IPS-18c (cell line): ENCODE measurements at regions not wholly inside any gene's neighbourhood (a gene's known extent, or its start where the extent isn't known, plus 50 kb on each side); places are given as distances from the start of the nearest gene placed in this dataset.

Experiments
- H3K4me3 ChIP-seq: 2 replicates; pipeline ENCODE4 v1.7.0; 2013; ENCODE audit warnings: low read depth, mild to moderate bottlenecking, low read length, moderate library complexity; ENCODE audit not compliant: insufficient read depth
- H3K9me3 ChIP-seq: one replicate; pipeline ENCODE4 v1.6.1; 2013; ENCODE audit warnings: mild to moderate bottlenecking, low read length, moderate library complexity; ENCODE audit not compliant: control insufficient read depth, insufficient read depth

GRCh38 chr9:36759976-36760375, 187.3 kb downstream of the MELK start:
- Histone ChIP-seq H3K4me3 (no peak overlapping the region), H3K9me3 (no peaks in the 10 kb centered on the region)

DNA sequence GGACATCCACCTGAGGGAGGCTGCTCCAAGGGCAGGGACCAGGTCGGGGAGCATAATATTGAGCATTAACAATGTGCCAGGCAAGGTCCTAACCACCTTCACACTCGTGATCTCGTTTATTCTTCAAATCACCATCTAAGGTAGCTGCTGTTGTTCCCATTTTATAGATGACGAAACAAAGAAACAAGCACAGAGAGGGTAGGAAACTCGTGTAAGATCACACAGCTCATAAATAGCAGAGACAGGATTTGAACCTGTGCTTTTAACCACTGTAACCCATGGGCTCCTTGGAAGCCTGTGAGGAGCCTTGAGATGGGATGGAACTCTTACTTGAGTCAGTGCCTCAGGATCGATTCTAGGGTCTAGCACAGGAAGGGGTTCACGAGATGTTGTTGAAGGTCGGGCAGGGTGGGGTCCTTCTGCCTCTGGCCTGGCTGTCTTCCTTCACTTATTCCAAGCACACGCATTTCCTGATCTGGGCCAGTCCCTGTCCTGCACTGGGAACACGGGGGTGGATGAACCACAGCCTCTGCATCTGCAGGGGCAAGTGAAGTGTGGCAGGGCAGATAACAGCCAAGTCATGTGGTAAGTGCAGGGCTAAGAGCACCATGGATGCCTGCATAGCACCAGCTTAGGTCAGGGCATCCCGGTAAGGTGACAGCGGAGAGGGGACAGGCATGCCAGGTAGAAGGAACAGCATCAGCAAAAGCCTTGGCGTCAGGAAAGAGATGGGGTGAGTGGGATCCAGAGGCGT, 188.1 kb downstream of the MELK start:
- Histone ChIP-seq H3K4me3 (no peak overlapping the region), H3K9me3 (no peaks in the 10 kb centered on the region)

GRCh38 chr9:36762958-36763357, 190.3 kb downstream of the MELK start:
- Histone ChIP-seq H3K9me3 (no peaks in the 10 kb centered on the region), H3K4me3 (no peak overlapping the region)

- Histone ChIP-seq H3K9me3 (no peaks in the 10 kb centered on the region), H3K4me3 (no peak overlapping the region)
Observed at GRCh38 chr9:36763778-36764177, 191.1 kb downstream of the MELK start.

GRCh38 chr9:36764364-36765076, 191.8 kb downstream of the MELK start:
- Histone ChIP-seq H3K9me3 (no peaks in the 10 kb centered on the region), H3K4me3 (peak overlapping the region; percentile 49; the same call in 1 of the 2 replicates)

DNA sequence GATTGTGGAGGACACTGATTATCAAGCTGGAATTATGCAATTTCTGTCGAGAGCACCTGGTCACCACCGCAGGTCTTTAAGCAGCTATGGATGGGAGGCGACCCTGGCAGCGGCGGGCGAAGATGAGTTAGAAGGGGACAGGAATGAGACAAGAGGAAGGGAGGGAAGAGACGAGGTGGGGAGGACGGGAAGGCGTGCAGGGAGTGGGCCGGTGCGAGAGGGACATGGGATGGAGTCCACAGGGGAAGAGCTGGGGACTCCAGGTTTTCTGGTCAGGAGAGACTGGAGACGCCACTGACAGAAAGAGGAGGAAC, 192.3 kb downstream of the MELK start:
- H3K9me3 ChIP-seq, result no peaks in the 10 kb centered on the region
- peak overlapping the region; percentile 49; the same call in 1 of the 2 replicates for H3K4me3 ChIP-seq

DNA sequence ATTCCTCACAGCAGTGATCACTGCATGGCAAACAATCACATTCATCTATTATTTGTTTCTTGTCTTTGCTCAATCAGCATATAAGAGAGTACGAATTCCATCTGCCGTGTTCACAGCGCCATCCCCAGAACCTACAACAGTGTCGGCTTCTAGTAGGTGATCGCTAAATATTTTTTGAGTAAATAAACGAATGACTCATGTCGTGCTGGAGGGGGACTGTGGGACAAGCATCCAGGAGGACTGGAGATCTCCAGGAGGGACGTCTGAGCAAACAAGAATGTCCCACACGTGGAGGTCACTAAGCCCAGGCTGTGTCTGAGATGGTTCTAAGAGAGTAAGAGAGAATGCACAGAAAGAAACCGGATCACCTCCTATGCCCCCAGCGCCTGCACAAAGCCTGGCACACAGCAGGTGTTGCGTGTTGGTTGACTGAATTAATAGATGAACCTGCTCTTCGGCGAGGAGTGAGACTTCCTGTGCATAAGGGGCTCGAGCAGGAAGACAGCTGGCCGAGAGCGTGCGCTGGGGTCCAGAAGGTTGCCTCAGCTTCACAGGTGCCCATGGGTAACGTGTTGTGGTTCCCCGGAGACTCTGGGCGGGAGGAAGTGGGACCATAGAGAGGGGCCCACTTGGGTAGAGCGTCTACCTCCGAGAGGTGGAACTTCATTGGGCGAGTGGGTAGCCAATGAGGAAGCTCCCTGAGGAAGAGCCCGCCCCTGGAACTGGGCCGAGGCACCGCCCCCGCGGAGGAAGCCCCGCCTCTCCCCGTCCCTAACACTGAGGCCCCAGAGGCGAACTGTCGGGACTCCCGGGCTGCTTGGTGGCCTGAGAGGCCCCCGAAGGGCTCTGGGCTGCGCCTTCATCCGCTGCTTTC, 193.0 kb downstream of the MELK start:
- peak overlapping the region; percentile 49 for H3K4me3 ChIP-seq
- H3K9me3 ChIP-seq, result no peaks in the 10 kb centered on the region

GRCh38 chr9:36768677-36769076, 196.0 kb downstream of the MELK start:
- H3K4me3 ChIP-seq, result no peak overlapping the region
- H3K9me3 ChIP-seq, result no peaks in the 10 kb centered on the region

- Histone ChIP-seq H3K4me3 (no peak overlapping the region), H3K9me3 (no peaks in the 10 kb centered on the region)
Observed at GRCh38 chr9:36770025-36770424, 197.3 kb downstream of the MELK start.

DNA sequence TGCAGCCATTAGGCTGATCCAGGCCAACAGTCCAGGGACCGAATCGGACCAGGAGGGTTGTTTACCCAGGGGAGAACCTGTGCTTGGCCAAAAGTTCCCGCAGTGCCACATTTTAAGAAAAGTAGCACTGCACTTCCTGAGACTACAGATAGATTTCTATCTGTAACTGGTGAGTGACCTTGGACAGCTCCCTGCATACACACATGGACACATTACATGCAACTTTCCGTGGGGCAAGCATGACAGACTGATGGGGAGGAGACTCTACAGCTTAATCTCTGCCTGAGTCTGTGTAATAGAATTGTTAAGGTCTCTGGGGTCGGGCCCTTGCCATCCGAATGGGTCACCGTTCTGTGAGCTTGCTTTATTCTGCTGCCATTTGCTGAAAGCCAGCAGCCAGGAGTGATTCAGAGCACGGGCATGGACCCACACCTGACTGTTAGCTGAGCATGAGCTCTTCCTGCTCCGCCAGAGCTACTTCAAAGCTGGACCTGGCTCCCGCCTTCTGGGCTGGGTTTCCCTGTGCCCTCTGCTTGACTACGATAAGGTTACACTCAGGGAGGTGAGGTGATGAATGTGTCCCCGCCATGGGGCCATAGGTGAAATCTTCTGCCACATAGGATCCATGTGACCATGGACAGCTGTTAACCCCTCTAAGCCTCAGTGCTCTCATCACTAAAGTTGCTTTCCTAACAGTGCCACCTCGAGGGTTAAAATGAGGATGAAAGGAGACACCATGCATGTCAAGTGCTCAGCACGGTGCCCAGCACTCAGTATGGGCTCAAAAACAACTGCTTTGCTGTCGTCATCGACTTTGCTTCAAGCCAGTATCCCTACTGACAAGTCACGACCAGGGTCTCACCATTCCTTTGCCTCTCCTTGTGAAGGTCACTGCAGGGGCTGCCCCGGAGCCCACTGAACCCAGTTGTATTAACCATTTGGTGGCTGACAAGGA, 200.0 kb downstream of the MELK start:
- no peak overlapping the region for H3K4me3 ChIP-seq
- no peaks in the 10 kb centered on the region for H3K9me3 ChIP-seq

GRCh38 chr9:36778682-36779081, 206.0 kb downstream of the MELK start:
- H3K4me3 ChIP-seq, result no peak overlapping the region

DNA sequence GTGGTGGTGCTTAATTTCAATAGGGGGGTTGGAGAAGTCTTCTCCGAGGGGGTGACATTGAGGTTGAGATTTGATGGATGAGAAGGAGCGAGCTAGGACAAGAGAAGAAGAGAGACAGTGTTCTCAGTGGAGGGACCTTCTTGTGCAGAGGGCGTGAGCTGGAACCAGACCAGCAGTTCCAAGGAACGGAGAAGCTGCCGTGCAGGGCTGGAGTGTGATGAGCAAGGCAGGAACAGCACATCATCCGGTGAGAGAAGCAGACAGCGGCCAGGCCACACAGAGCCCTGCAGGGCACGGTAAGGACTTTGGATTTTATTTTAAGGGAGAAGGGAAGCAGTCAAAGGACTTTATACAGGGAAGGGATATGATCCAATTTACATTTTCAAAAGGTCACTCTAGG, 206.9 kb downstream of the MELK start:
- Histone ChIP-seq H3K4me3 (no peak overlapping the region), H3K9me3 (no peaks in the 10 kb centered on the region)

More at GRCh38 chr9:36778682-36779081, 206.0 kb downstream of the MELK start:
- H3K9me3 ChIP-seq, result no peaks in the 10 kb centered on the region

DNA sequence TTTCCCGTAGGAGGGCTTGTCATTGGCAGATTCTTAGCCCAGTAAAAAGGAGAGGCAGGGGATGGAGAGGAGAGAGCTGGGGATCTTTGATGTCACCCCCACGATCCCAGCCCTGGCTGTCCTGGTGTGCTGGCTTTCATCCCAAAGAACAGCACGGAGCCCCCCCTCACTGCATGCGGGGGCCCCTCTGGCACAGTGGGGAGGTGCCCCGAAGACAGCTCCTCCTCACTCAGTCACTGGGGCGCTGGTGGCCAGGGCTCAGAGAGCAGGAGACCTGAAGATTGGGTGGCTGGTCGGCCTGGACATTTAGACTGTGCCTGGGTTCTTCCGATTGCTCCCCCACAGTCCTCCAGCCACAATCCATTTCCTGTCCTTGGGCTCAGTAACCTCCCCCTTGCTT, 207.5 kb downstream of the MELK start:
- Histone ChIP-seq H3K4me3 (no peak overlapping the region), H3K9me3 (no peaks in the 10 kb centered on the region)

DNA sequence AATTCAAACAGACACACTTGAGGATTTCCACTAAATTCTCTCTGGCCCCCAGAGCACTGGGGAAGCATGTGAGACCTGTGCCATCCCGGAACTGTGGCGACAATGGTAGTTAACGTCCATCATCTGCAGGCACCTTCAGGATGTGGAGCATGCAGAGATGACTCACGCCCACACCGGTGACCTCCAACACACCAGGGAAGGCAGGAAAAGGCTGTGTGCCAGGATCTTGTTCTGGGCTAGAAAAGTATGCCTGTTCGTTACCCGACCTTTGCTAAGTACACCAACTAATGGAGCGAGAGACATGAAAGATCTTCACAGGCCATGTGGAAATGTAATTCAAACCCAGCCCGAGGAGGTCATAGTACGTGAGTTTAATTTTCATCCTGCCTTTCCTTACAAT, 208.8 kb downstream of the MELK start:
- H3K9me3 ChIP-seq, result no peaks in the 10 kb centered on the region
- no peak overlapping the region for H3K4me3 ChIP-seq
